ENCODE measurements at regions not wholly inside any gene's neighbourhood (a gene's known extent, or its start where the extent isn't known, plus 50 kb on each side); places are given as distances from the start of the nearest gene placed in this dataset.

GRCh38 chr2:220185766-220186305, 558.4 kb downstream of the SLC4A3 start:
- no peak for DNase-seq

GRCh38 chr2:220188031-220188430, 560.6 kb downstream of the SLC4A3 start:
- no peak for DNase-seq

DNA sequence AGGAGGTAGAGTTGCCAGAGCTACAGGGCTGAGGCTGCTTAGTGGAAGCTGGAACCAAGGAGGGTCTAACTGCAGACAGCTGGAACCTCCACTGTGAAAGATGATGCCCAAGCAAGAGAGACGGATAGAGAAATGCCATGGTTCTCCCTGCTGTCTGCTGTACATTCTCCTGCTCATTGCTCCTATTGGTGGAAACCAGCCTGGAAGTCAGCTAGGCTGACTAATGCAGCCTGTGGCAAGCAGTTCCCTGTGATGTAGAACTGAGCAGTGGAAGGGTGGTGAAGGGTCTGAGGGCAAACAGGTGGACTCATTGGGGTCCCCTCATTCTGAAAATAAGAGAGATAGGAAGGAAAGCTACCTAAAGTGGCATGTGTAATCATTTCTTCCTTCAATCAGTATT, 563.6 kb downstream of the SLC4A3 start:
- no peak for DNase-seq

DNA sequence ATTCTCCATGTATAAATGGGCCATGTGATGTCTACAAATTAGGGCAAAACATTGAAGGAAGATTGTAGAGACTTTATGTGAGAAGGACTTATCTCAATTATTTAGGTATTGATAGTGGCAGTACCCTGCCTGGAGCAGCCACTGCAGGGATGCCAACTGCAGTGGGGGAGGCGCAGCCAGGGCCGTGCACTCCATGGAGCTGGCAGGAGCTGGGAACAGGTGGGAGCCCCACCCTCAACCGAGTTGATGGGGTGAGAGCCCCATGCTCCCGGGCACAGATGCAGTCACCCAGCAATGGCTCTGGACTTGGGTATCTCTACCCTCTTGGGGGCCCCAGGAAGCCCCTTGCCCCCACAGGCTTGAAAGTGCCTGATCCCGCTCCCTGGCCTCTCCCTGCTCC, 564.3 kb downstream of the SLC4A3 start:
- no peak for DNase-seq

DNA sequence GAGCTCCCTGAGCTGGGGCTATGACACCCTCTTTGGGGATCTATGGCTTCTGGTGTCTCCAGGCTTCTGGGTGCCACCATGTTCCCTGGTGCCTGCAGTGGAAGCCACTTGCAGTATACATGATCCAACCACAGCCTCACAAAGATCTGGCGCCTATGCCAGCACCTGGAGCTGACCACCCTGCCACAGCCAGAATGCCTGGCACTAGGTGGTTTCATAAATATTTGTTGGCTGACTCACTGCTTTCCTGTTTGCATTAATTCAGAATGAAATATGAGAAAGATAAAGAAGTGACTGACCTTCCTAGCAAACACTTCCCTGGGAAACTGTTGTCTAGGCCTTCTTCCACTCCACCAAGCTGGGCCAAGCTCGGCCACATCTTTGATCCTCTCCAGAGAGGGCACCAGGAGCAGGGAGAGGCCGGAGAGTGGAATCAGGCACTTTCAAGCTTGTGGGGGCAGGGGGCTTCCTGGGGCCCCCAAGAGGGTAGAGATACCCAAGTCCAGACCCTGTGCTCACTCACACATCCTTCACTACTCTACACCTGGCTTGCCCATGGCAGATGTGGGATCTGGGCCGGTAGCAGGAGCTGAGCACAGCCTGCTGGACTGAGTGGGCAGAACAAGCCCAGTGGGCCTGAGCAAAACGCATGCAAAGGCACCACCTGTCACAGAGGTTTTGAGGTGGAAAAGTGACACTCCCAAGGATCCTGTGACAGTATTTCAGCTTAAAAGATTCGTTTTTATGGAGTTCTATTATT, 565.7 kb downstream of the SLC4A3 start:
- no peak for DNase-seq

- DNase-seq = no peak
Observed at GRCh38 chr2:220194630-220195584, 567.5 kb downstream of the SLC4A3 start.

- DNase-seq = no peak
Observed at GRCh38 chr2:220198896-220199295, 571.5 kb downstream of the SLC4A3 start.

GRCh38 chr2:220202066-220202465, 574.6 kb downstream of the SLC4A3 start:
- DNase-seq = no peak

- no peak for DNase-seq
Observed at GRCh38 chr2:220209093-220209492, 581.7 kb downstream of the SLC4A3 start.

DNA sequence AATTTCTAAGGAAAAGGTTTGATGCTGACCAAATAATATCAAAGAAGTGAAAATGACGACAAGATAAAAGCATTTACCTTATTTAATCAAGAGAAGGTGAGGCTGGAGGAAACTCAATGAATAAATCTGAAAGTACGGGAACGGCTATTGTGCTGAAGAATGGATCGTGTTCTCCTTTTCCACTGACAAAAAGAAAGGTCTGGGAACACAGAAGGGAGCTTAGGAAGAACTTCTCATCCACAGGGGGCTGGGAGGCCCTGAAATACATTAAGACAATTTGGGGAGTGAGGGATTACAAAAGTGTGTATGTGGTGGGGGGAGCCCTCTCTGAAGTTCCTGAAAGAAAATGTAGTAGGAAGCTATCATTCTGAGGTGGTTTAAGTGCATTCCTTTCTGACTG, 582.3 kb downstream of the SLC4A3 start:
- DNase-seq = no peak

GRCh38 chr2:220212296-220213080, 585.1 kb downstream of the SLC4A3 start:
- peak; percentile 31 to 76 for DNase-seq

GRCh38 chr2:220215785-220216184, 588.4 kb downstream of the SLC4A3 start:
- peak; percentile 86 to 95 for DNase-seq

GRCh38 chr2:220219371-220219770, 591.9 kb downstream of the SLC4A3 start:
- DNase-seq = no peak

GRCh38 chr2:220220009-220220408, 592.6 kb downstream of the SLC4A3 start:
- no peak for DNase-seq

GRCh38 chr2:220221992-220222391, 594.6 kb downstream of the SLC4A3 start:
- DNase-seq = no peak

GRCh38 chr2:220224691-220225543, 597.5 kb downstream of the SLC4A3 start:
- no peak for DNase-seq

DNA sequence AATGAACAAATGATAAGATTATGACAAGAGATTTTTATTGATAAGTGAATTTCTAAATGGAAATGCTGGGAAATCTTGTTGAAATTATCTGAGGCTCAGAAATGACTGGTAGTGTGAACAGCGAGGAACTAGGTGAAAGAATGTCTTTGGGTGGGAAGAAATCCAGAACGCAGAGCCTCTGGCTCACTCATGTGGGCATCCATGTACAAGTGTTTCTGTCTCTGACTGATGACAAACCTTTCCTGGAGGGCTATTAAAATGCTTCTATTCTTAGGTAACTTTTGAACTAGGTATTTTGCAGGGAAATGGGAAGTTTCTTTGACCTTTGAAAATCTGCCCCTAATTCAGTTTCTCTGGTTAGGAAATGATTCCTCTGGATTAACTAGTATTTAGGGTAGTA, 598.6 kb downstream of the SLC4A3 start:
- no peak for DNase-seq

GRCh38 chr2:220226546-220226945, 599.1 kb downstream of the SLC4A3 start:
- DNase-seq = no peak

DNA sequence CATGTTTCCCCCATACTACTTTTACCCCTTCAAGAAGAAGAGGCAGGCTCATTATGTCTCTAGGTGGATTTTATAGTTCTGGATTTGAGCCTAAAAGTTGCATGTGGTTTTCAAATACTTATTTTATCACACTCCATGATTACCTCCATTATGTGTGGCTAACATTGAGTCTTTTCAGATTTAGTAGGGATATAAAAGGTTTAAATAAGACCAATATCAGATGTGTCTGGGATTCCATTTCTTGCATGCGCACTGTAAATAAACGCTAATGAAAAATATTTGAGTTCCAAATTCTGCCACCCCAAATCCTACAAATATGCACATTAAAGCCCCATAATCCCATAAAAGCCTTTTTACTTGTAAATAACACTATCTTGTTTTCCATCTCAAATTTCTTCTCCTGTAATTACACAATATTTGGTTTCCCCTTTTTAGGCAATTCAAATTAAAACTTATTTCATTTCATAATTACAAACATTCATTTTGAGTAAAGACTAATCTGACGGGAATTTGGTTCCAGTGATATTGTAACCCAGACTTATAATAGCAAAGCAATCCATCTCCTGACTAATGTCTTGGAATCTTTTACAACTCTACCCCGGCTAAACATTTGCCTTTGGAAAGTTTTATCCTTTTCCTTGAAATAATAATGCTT, 600.0 kb downstream of the SLC4A3 start:
- DNase-seq = no peak

DNA sequence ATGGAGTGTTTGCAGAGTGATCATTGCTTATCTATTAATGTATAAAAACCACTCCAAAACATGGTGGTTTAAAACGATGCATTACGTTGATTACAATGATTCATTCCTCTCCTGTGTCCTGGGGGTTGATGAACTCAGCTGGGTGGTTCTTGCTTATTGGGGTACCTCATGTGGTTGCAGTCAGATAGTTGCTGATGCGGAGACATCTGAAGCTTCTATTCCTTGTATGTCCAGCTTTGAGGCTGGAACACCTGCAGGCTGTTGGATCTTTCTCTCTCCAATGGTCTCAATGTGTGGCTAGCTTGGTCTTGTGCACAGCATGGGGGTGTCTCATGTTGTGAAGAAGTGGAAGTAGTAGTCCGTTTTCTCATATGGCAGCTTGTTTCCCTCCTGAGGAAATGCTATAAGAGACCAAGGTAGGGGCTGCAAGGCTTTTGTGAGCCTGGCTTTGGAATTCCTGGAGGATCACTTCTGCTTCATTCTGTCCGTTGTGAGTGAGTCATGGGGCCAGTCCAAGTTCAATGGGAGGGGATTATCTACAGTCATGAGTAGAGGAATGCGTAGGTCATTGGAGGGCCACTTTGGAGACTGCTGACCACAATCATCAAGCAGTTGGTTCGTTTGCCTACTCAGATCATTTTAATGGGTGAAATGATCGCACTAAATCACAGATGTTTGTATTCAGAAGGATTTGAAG, 601.0 kb downstream of the SLC4A3 start:
- DNase-seq = no peak

DNA sequence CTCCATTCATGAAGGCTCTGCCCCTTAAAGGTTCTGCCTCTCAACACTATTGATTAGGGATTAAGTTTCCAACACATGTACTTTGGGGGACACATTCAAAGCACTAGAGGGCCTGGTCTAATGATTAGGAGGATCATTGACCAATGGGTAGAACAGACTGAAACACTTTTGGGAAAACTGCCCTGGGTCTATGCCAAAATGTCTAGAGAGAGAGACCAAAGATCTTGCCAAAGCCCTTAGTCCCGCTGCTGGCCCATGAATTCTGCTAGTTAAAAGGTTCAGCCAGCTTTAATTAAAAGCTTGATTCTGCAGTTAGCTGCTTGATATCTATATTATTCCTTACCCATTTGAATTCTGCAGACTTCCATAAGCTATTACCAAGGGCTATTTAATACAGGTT, 613.2 kb downstream of the SLC4A3 start:
- DNase-seq = no peak

Measured in NCI-H524 (cell line).